GM12878 (cell line): ENCODE measurements at regions not wholly inside any gene's neighbourhood (a gene's known extent, or its start where the extent isn't known, plus 50 kb on each side); places are given as distances from the start of the nearest gene placed in this dataset.

Source experiments
- ATAC-seq: fragments of 200-7000 bp; cut with Tn5 transposase; 3 replicates; pipeline ENCODE4 v1.9.1; 2020; ENCODE audit warnings: mild to moderate bottlenecking, moderate library complexity
- BruUV-seq: library from RNA; stranded (reverse); fragments of 400-500 nt; replicated peaks from 2 replicates; lab custom pipeline; 2021; lab: Mats Ljungman, UMichigan
- CTCF ChIA-PET: fragments of 300-600 bp; sonication (Branson Sonifier 250); formaldehyde crosslinking; extraction: SDS; loops from one replicate; lab custom pipeline; 2021; ENCODE audit warnings: inconsistent platforms; lab: Yijun Ruan, JAX
- POLR2A ChIA-PET: fragments of 350-600 bp; formaldehyde crosslinking; extraction: SDS; loops from one replicate; lab custom pipeline; 2021; ENCODE audit warnings: inconsistent platforms; lab: Charles Lee
- RAD21 ChIA-PET: fragments of 300-600 bp; sonication (Branson Sonifier 250); formaldehyde crosslinking; loops from one replicate; lab custom pipeline; 2023; ENCODE audit warnings: antibody characterized with exemption; ENCODE audit not compliant: unreplicated experiment; lab: Charles Lee
- SMC1A ChIA-PET: fragments of 300-600 bp; sonication (Branson Sonifier 250); formaldehyde crosslinking; loops from one replicate; lab custom pipeline; 2023; ENCODE audit not compliant: unreplicated experiment, uncharacterized antibody; lab: Charles Lee
- DNase-seq: peaks from one replicate; pipeline ENCODE4 v3.0.0-alpha.2; 2011; ENCODE audit warnings: low read depth, low spot score
- FAIRE-seq: peaks from 3 replicates; lab custom pipeline; 2011; peaks lifted over from hg19 to GRCh38; lab: Jason Lieb, UNC
- H2AFZ ChIP-seq: 2 replicates; pipeline ENCODE4 v1.6.0; 2011; ENCODE audit warnings: low read depth, low read length, control low read depth; ENCODE audit not compliant: control insufficient read depth
- H3K27ac ChIP-seq: 2 replicates; pipeline ENCODE4 v1.5.1; 2011; ENCODE audit warnings: control low read depth; ENCODE audit not compliant: control insufficient read depth, insufficient read depth
- H3K27me3 ChIP-seq, 2 experiments: replicated peaks in 1 of 2; 2 replicates each; pipeline versions ENCODE4 v1.6.0 to v1.6.1; 2011; ENCODE audit warnings: low read length in 1 of 2; ENCODE audit not compliant: control insufficient read depth in 2 of 2, insufficient read depth in 2 of 2
- H3K36me3 ChIP-seq, 2 experiments: 2 replicates each; pipeline ENCODE4 v1.5.1; 2011; ENCODE audit warnings: low read length in 1 of 2; ENCODE audit not compliant: control insufficient read depth in 2 of 2, insufficient read depth in 2 of 2
- H3K4me1 ChIP-seq: 2 replicates; pipeline ENCODE4 v1.6.1; 2011; ENCODE audit warnings: mild to moderate bottlenecking, low read length, moderate library complexity, mixed read lengths; ENCODE audit not compliant: control insufficient read depth, insufficient read depth
- H3K4me2 ChIP-seq: 2 replicates; pipeline ENCODE4 v1.6.0; 2011; ENCODE audit warnings: control low read depth; ENCODE audit not compliant: control insufficient read depth, insufficient read depth
- H3K4me3 ChIP-seq: fragments of 200-600 bp; sonication (generic); 2 replicates; pipeline ENCODE4 v1.5.1; 2016
- H3K79me2 ChIP-seq: 2 replicates; pipeline ENCODE4 v1.6.0; 2011; ENCODE audit warnings: low read length; ENCODE audit not compliant: control insufficient read depth, insufficient read depth
- H3K9ac ChIP-seq: 2 replicates; pipeline ENCODE4 v1.8.0; 2011; ENCODE audit warnings: low read length, control low read depth, mixed read lengths; ENCODE audit not compliant: control insufficient read depth, insufficient read depth
- H3K9me3 ChIP-seq: replicated peaks from 3 replicates; pipeline ENCODE4 v1.5.1; 2011; ENCODE audit warnings: mild to moderate bottlenecking, low read length; ENCODE audit not compliant: control insufficient read depth, insufficient read depth
- H4K20me1 ChIP-seq: 2 replicates; pipeline ENCODE4 v1.6.0; 2011; ENCODE audit not compliant: control insufficient read depth, insufficient read depth
- BMI1 ChIP-seq: fragments of 450-650 bp; IDR thresholded peaks from 2 replicates; pipeline ENCODE4 v1.6.1; 2016; ENCODE audit warnings: mild to moderate bottlenecking, moderate library complexity, borderline replicate concordance
- ESRRA ChIP-seq: IDR thresholded peaks from 2 replicates; pipeline ENCODE4 v1.6.1; 2012; ENCODE audit warnings: mild to moderate bottlenecking, low read length, improper control_type of control experiment
- FOXK2 ChIP-seq: fragments of 450-650 bp; IDR thresholded peaks from 2 replicates; pipeline ENCODE4 v1.6.1; 2017; ENCODE audit warnings: mild to moderate bottlenecking, moderate library complexity
- HDAC2 ChIP-seq: fragments of 200-600 bp; sonication (generic); IDR thresholded peaks from 2 replicates; pipeline ENCODE4 v1.6.1; 2017
- NBN ChIP-seq: fragments of 450-650 bp; IDR thresholded peaks from 2 replicates; pipeline ENCODE4 v1.6.1; 2016
- POLR2A ChIP-seq: IDR thresholded peaks from 2 replicates; pipeline ENCODE4 v1.6.1; 2011; ENCODE audit warnings: low read depth, mild to moderate bottlenecking, low read length
- POU2F2 ChIP-seq: IDR thresholded peaks from 3 replicates; pipeline ENCODE4 v1.6.1; 2011; ENCODE audit warnings: low read depth, mild to moderate bottlenecking, low read length, borderline replicate concordance
- SMAD5 ChIP-seq: IDR thresholded peaks from 2 replicates; pipeline ENCODE4 v1.6.1; 2016; ENCODE audit warnings: antibody characterized with exemption, low read depth
- SRF ChIP-seq, 2 experiments: IDR thresholded peaks; 2 replicates each; pipeline ENCODE4 v1.6.1; 2011; ENCODE audit warnings: low read depth in 2 of 2, low read length in 2 of 2, mild to moderate bottlenecking in 1 of 2, moderate library complexity in 1 of 2
- ZNF217 ChIP-seq: fragments of 450-650 bp; IDR thresholded peaks from 2 replicates; pipeline ENCODE4 v1.6.1; 2017; ENCODE audit warnings: antibody characterized with exemption, mild to moderate bottlenecking
- ZNF24 ChIP-seq: fragments of 450-650 bp; IDR thresholded peaks from 2 replicates; pipeline ENCODE4 v1.6.1; 2017; ENCODE audit warnings: antibody characterized with exemption, mild to moderate bottlenecking
- ZNF274 ChIP-seq: IDR thresholded peaks from one replicate; pipeline ENCODE4 v1.8.0; 2011; ENCODE audit not compliant: insufficient read length, insufficient read depth
- WGBS: methylation state at CpG from one replicate; pipeline ENCODE4 v1.1.6; 2016; ENCODE audit warnings: low lambda C conversion rate; ENCODE audit not compliant: insufficient replicate concordance, insufficient coverage; ENCODE audit errors: missing lambda C conversion rate; 5-methylcytosine and 5-hydroxymethylcytosine counted together
- in situ Hi-C: fragments of 300-500 bp; cut with MboI; formaldehyde crosslinking; loops from 9 replicates; pipeline ENCODE4 v1.14.3; 2018; ENCODE audit warnings: mixed read lengths
- intact Hi-C: fragments of 100-400 bp; cut with micrococcal nuclease; formaldehyde crosslinking; loops from one replicate; pipeline ENCODE4 v1.14.2; 2022; ENCODE audit not compliant: unreplicated experiment
- TF ChIP-seq, protein P1 (sequence below): IDR thresholded peaks from 2 replicates; pipeline ENCODE4 v1.6.1; 2011; ENCODE audit warnings: borderline replicate concordance, low read depth, mild to moderate bottlenecking, moderate library complexity, low read length; ENCODE audit not compliant: insufficient read depth, poor library complexity, severe bottlenecking
- TF ChIP-seq, protein P2 (sequence below): fragments of 450-650 bp; conservative IDR thresholded peaks from 2 replicates; pipeline ENCODE4 v1.6.1; 2017; ENCODE audit warnings: mild to moderate bottlenecking, moderate library complexity
- TF ChIP-seq, protein P3 (sequence below): IDR thresholded peaks from 2 replicates; pipeline ENCODE4 v1.6.1; 2012; ENCODE audit warnings: low read depth, low read length, improper control_type of control experiment
- TF ChIP-seq, protein P4 (sequence below): IDR thresholded peaks from 2 replicates; pipeline ENCODE4 v1.6.1; 2011; ENCODE audit warnings: borderline replicate concordance, low read depth, mild to moderate bottlenecking, moderate library complexity, mixed read lengths, low read length; ENCODE audit not compliant: insufficient read depth; ENCODE audit errors: extremely low read length

DNA sequence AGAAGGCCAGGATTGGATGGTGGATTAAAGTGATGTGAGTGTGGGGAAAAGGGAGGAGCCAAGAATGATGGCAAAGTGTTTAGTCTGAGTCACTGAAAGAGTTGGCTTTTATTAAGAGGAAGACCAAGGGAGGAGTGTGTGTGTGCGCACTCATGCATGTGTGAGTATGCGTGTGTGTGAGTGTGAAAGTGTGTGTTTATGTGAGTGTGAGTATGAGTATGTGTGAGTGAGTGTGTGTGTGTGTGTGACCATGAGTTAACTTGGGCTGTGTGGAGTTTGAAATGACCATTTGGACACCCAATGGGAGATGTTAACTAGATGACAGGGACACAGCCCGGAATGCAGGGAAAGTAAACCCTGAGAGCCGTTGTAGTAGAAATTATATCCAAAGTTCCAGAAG, 57.6 kb upstream of the EYA2 start:
- no peak for DNase-seq
- ATAC-seq: no peak
- Histone ChIP-seq H3K9ac (no peak overlapping the region), H3K79me2 (no peaks in the 10 kb centered on the region), H2AFZ (no peak overlapping the region), H3K4me3 (no peak overlapping the region), H3K27me3 (no peaks in the 10 kb centered on the region), H3K9me3 (no peaks in the 10 kb centered on the region), H3K4me2 (no peak overlapping the region), H4K20me1 (no peaks in the 10 kb centered on the region), H3K36me3 (no peaks in the 10 kb centered on the region), H3K4me1 (no peaks in the 10 kb centered on the region), H3K27ac (no peak overlapping the region)
- ChIA-PET RAD21 (no interaction called here), SMC1A (no interaction called here), CTCF (no interaction called here), POLR2A (no interaction called here)
- FAIRE-seq: no peak
- TF ChIP-seq POLR2A: no peak
- 0 out of 2 replicates have a peak, but pooled peaks have one; percentile 37 for TF ChIP-seq FOXK2
- TF ChIP-seq, protein P1, sequence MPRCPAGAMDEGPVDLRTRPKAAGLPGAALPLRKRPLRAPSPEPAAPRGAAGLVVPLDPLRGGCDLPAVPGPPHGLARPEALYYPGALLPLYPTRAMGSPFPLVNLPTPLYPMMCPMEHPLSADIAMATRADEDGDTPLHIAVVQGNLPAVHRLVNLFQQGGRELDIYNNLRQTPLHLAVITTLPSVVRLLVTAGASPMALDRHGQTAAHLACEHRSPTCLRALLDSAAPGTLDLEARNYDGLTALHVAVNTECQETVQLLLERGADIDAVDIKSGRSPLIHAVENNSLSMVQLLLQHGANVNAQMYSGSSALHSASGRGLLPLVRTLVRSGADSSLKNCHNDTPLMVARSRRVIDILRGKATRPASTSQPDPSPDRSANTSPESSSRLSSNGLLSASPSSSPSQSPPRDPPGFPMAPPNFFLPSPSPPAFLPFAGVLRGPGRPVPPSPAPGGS: peak; percentile 86
- in situ Hi-C loops (no loop called here), intact Hi-C loops (no loop called here)
- 69% methylated on average over 4 of the region's 4 CpGs for WGBS
- BruUV-seq: no TSS peak

DNA sequence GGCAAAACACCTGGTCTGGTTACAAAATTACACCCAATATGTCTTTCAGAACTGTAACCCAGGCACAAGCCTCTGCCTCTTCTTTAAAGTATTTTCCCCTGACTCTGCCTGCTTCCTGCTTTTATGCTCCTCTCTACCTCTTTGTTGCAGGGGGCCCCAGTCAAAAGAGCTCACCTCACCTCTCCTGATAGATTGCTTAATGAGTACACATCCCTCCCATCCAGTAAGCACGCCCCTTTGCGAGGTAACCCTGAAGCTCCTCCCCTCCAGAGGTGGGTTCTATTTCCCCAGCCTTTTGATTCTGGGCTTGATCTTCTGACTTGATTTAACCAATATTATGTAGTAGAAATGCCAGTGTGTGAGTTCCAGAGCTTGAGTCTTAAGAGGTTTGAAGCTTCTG, 56.6 kb upstream of the EYA2 start:
- FAIRE-seq (no peak), DNase-seq (no peak), ATAC-seq (no peak)
- in situ Hi-C loops: no loop called here
- Histone ChIP-seq H2AFZ (no peak overlapping the region), H3K4me3 (no peak overlapping the region), H3K27me3 (no peaks in the 10 kb centered on the region), H3K4me1 (no peaks in the 10 kb centered on the region), H3K9ac (no peak overlapping the region), H3K9me3 (no peaks in the 10 kb centered on the region), H3K79me2 (no peaks in the 10 kb centered on the region), H3K4me2 (no peak overlapping the region), H3K36me3 (no peaks in the 10 kb centered on the region), H4K20me1 (no peaks in the 10 kb centered on the region), H3K27ac (no peak overlapping the region)
- ChIA-PET POLR2A (no interaction called here), RAD21 (no interaction called here), SMC1A (no interaction called here), CTCF (no interaction called here)
- 5% methylated on average over 2 of the region's 2 CpGs for WGBS
- BruUV-seq: no TSS peak
- intact Hi-C loops: no loop called here
- TF ChIP-seq ESRRA (no peak), ZNF217 (no peak), BMI1 (no peak), SMAD5 (no peak), ZNF24 (no peak), HDAC2 (no peak), ZNF274 (no peak), NBN (no peak), POLR2A (no peak), POU2F2 (no peak), SRF (IDR thresholded peaks at IDR 0.05; ENCODE audit: low read depth in 2 of 2, low read length in 2 of 2) (no peak)
- TF ChIP-seq, protein P2, sequence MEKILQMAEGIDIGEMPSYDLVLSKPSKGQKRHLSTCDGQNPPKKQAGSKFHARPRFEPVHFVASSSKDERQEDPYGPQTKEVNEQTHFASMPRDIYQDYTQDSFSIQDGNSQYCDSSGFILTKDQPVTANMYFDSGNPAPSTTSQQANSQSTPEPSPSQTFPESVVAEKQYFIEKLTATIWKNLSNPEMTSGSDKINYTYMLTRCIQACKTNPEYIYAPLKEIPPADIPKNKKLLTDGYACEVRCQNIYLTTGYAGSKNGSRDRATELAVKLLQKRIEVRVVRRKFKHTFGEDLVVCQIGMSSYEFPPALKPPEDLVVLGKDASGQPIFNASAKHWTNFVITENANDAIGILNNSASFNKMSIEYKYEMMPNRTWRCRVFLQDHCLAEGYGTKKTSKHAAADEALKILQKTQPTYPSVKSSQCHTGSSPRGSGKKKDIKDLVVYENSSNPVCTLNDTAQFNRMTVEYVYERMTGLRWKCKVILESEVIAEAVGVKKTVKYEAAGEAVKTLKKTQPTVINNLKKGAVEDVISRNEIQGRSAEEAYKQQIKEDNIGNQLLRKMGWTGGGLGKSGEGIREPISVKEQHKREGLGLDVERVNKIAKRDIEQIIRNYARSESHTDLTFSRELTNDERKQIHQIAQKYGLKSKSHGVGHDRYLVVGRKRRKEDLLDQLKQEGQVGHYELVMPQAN: no peak
- TF ChIP-seq, protein P3, sequence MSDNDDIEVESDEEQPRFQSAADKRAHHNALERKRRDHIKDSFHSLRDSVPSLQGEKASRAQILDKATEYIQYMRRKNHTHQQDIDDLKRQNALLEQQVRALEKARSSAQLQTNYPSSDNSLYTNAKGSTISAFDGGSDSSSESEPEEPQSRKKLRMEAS: no peak
- TF ChIP-seq, protein P4, sequence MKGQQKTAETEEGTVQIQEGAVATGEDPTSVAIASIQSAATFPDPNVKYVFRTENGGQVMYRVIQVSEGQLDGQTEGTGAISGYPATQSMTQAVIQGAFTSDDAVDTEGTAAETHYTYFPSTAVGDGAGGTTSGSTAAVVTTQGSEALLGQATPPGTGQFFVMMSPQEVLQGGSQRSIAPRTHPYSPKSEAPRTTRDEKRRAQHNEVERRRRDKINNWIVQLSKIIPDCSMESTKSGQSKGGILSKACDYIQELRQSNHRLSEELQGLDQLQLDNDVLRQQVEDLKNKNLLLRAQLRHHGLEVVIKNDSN: no peak
